ENCODE measurements at regions not wholly inside any gene's neighbourhood (a gene's known extent, or its start where the extent isn't known, plus 50 kb on each side); places are given as distances from the start of the nearest gene placed in this dataset.

DNA sequence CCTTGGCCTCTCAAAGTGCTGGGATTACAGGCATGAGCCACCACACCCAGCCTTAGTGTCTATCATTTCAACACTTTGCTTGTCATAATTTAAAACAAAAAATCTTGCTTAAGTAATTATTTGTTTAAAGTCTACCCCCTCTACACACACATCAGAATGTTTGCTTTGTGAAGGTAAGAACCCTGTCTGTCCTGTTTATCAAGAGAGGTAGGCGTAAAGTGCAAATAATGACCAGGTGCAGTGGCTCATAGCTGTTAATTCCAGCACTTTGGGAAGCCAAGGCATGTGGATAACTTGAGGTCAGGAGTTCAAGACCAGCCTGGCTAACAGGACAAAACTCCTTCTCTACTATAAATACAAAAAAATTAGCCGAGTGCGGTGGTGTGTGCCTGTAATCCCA lies 326.7 kb upstream of the CLNK start:
- DNase-seq (ENCODE audit: low spot score), result no peak
- intact Hi-C loops (cut with DNase I), result no loop called here

DNA sequence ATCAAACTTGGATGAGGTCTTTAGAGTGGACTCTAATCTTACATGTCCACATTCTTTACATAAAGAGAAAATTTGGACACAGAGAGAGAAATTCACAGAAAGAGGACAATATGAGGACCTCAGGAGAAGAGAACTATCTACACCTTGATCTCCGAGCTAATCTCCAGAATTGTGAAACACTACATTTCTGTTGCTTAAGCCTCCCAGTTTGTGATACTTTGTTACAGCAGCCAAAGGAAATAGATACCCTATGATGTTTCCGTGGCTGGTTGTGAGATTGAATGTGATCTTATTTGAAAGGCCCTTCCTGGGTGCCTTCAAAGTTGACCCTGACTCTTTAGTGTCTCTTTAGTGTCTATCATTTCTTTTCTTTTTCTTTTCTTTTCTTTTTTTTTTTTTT lies 326.1 kb upstream of the CLNK start:
- intact Hi-C loops (cut with DNase I), result no loop called here
- DNase-seq (ENCODE audit: low spot score), result no peak

DNA sequence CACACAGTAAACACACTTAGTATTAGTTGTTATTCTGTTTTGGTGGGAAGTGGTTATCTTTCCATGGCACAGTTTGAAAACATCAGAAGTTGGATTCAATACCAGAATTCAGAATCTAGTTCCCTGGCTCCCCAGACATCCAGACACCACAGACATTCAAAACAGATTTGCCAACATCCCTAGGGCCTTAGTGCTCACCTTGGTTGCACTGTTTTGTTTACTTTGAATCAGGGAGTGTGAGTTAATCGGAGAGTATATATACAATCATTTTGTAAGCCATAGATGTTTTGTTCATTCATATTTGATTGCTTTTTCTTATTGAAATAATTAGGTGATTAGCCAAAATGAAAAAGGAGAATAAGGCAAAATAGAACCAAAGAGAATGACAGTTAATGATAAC lies 324.7 kb upstream of the CLNK start:
- intact Hi-C loops (cut with DNase I), result no loop called here
- no peak for DNase-seq (ENCODE audit: low spot score)

DNA sequence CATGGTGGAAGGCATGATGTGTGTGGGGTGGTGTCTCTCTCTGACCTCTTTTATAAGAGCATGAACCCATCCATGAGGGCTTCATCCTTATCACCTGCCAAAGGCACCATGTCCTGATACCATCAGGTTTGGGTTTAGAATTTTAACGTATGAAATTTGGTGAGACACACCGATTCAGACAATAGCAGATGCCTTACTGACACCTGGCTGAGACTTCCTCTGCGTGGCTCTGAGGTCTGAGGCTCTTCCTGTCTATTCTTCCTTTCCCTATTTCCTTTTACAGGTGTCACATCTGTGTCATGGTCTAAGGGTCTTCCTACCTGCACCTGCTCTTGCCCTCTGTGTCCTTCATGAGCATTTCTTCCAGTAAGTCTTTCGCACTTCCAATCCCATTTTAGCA lies 320.7 kb upstream of the CLNK start:
- no peak for DNase-seq (ENCODE audit: low spot score)
- intact Hi-C loops (cut with DNase I), result no loop called here

DNA sequence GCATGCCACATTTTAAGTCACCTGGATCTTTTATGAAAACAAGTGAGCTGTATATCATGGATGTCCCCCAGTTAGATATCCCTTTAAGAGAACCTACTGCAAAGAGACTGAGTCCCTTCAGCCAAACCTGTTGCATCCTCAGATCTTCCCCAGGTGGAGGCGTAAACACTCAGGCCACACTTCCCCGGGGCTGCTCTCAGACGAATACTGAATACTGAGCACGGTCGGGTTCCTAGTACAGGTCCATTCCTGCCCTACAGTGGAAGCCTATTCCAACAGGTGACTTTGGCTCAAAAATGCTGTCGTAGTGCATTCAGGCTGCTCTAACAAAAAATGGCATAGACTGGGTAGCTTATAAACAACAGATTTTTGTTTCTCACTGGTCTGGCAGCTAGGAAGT lies 320.2 kb upstream of the CLNK start:
- no peak for DNase-seq (ENCODE audit: low spot score)
- intact Hi-C loops (cut with DNase I), result no loop called here

DNA sequence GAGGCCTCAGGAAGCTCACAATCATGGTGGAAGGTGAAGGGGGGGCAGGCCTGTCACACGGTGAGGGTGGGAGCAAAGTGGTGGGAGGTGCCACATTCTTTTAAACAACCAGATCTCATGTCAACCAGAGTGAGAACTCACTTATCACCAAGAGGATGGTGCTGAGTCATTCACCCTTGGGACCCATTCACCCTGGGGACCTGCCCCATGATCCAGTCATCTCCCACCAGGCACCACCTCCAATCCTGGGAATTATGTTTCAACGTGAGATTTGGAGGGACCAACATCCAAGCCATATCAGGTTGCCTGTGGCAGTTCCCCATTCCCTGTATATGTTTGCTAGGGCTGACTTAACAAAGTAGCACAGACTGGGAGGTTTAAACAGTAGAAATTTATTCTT lies 318.4 kb upstream of the CLNK start:
- intact Hi-C loops (cut with DNase I), result no loop called here
- no peak for DNase-seq (ENCODE audit: low spot score)

DNA sequence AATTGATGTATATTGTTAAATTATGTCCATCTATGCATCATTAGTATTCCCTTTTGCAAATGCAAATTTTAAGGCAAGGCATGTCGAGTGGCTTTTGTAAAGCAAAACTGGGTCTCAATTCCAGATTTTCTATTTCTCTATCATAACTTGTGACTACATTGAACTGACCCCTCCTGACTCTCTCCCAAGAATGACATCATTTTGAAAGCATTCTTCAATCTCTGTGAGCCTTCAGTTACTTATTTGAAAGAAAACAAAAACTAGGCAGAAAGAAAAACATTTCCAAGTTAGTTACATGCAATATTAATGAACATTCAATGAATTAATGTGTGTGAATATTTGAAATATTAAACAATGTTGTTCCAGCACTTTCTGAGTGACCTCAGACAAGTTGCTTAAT lies 314.3 kb upstream of the CLNK start:
- DNase-seq (ENCODE audit: low spot score), result no peak
- intact Hi-C loops (cut with DNase I), result no loop called here

DNA sequence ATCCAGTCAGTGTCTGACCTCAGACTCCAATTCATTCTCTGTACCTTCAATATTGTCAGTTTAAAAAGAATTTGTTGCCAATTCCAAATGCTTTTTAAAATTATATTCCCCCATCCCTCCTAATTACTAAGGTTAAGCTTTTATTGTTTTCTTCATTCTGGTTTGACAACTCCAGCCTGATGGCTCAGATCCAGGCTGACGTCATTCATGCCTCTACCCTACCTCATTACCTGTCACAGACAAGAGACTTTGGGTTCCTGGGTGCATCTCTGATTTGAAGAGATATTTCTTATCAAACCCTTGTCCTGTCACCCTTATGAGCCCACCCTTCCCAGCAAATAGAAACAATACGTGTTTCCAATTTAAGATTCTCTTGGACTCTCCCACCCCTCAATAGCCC lies 300.2 kb upstream of the CLNK start:
- no peak for DNase-seq (ENCODE audit: low spot score)
- intact Hi-C loops (cut with DNase I), result no loop called here

DNA sequence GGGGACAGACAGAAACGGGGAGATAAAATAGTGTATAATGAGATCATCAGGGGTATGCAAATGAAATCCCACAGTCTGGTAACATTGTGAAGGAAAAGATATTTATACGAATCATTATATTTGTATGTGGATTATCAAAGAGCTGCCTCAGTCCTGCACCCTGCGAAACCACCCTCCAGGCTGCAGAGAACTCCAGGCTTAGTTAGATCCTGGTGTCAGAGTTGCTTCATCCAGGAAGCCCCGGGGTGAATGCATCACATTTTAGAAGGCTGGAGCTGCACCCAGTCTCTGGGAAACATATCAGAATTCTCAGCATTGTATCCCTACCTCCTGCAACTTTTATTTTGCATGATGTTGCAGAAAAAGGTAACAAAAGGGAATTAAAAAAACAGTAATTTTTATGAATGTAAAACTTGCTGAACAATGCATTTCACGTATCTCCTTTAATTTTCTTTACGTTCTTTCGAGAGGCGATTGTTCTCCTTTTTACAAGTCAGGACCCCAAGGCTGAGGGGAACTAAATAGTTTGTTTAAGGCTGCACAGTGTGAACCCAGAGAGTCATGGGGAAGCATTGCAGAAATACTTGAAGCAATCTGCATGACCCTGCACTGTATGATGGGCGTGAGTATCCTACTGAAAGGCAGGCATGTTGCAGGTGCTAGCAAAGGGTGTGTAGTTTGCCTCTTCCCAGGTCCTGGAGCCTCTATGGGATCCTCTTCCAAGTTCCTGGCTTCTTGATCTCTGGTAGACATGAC lies 299.5 kb upstream of the CLNK start:
- no peak for DNase-seq (ENCODE audit: low spot score)
- intact Hi-C loops (cut with DNase I), result no loop called here

DNA sequence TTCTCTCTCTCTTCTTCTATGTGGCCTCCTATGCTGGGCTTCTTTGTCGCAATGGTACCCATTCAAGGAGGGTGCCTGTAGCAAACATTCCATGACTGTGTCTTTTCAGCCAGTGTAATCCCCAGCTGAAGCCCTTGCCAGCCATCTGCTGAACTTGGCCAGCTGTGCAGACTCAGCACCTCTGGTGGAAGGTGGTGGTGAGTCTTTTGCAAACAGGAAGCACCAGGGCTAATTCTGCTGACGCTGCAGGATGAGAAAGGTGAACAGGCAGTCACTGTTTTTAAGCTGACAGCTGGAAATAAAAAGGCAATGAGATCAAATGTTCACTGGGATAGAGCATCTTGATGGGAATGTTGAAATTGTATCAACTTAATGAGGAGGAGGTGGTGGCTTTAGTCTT lies 298.7 kb upstream of the CLNK start:
- intact Hi-C loops (cut with DNase I), result no loop called here
- no peak for DNase-seq (ENCODE audit: low spot score)

DNA sequence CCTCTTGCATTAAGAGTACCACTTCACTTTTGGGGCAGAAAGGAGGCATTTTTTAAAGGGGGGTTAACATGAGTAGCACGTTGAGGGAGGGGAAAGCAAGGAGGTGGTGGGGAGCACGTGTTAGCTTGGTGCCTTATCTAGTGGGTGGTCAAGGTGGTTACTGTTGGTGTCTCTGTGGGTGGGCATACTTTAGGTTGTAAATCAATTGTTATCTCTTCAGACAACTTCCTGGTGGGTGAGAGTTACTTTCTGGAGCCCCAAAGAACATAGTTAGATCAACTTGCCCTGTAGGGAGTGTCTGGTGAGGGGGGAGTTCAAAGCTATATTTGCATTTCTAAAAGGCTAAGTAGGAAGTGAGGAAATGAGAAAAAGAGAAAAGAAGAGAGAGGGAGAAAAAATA lies 297.7 kb upstream of the CLNK start:
- intact Hi-C loops (cut with DNase I), result no loop called here
- DNase-seq (ENCODE audit: low spot score), result no peak

DNA sequence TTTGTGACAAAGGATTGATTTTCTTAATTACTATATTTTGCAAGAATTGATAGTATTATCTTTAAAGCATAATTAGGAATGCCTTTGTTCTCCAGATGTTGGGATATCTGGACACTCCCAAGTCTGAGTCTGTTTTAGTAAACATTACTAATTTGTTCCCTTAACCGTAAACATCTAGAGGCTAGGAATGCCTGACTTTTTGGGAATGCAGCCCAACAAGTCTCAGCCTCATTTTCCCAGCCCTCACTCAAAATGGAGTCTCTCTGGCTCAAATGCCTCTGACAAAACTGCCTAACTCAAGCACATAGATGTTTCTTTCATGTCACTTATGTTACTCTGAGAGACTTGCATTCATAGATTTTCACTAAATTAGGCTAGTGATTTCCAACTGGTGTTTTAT lies 297.0 kb upstream of the CLNK start:
- no peak for DNase-seq (ENCODE audit: low spot score)
- intact Hi-C loops (cut with DNase I), result no loop called here

DNA sequence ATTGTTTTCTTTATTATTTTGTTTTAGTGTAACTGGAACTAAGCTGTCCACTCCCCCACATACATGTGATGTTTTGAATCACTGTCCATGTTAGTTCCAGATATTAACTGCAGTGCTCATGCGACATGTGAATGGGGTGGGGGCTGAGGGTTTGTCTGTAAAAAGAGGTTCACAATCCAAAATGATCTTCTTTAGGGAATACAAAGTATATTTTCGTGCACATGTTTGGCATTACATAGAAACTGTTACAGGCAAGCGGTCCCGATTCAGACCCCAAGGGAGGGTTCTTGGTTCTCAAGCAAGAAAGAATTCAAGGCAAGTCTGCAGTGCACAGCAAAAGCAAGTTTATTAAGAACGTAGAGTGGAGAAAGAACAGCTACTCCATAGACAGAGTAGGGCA lies 296.5 kb upstream of the CLNK start:
- intact Hi-C loops (cut with DNase I), result no loop called here
- DNase-seq (ENCODE audit: low spot score), result no peak

DNA sequence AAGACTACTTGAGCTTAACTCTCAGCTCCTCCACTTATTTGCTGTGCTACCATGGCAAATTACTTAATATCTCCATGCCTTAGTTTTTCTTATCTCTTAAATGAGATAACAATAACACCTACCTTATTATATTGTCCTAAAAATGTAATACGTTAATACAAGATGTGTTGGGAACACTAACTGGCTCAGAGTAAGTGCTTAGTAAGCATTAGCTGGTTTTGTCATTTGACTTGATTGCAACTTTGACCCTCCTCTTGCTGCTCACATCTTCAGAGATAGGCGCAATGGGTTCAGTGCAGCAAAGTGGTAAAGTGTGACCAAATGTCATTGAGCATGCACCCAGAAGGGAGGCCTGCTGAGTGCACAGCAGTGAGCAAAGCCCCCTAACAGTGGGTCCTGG lies 294.5 kb upstream of the CLNK start:
- no peak for DNase-seq (ENCODE audit: low spot score)
- intact Hi-C loops (cut with DNase I), result no loop called here

DNA sequence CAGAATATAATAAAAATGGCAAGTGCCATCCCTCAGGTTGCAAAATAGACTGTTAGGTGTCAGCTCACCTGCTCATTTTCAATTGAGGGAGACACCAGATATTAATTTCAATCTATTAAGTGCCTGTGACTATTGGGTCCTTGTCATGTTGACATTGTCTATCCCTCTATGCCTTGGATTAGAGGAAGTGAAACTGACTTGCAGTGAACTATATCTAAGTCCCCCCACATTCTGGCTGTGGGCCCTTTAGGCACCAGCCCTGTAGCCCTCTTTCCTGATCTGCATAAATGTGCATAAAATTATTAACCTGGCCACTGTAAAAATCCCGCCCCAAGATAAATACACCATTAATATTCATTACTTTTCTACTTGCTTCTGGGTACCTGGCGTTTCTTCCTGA lies 293.0 kb upstream of the CLNK start:
- no peak for DNase-seq (ENCODE audit: low spot score)
- intact Hi-C loops (cut with DNase I), result no loop called here

DNA sequence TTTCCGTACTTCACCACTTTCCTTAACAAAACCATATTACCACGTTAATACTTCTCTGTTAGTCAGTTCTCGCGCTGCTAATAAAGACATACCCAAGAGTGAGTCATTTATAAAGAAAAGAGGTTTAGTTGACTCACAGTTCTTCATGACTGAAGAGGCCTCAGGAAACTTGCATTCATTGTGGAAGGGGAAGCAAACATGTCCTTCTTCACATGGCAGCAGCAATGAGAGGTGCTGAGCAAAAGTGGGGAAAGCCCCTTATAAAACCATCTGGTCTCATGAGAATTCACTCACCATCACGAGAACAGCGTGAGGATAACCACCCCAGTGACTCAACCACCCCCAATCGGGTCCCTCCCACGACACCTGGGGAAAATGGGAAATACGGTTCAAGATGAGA lies 289.8 kb upstream of the CLNK start:
- DNase-seq (ENCODE audit: low spot score), result no peak
- intact Hi-C loops (cut with DNase I), result no loop called here

DNA sequence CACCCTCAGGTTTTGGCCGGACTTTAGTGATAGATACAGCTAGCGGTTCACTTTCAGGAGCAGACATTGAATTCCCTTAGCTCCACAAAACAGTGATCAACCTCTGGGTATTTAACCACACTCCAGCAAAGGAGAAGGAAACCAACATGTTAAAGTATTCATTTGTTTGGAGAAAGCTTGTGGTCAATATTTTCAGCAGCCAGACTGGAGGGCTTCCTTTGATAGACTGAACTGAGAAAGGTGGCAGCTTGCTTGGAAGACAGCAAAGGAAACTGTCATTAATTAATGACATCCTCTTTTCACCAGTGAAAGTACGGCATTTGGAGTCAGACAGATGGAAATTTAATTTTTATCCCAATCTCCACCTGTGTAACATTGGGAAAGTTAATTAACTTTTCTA lies 289.1 kb upstream of the CLNK start:
- no peak for DNase-seq (ENCODE audit: low spot score)
- intact Hi-C loops (cut with DNase I), result no loop called here

DNA sequence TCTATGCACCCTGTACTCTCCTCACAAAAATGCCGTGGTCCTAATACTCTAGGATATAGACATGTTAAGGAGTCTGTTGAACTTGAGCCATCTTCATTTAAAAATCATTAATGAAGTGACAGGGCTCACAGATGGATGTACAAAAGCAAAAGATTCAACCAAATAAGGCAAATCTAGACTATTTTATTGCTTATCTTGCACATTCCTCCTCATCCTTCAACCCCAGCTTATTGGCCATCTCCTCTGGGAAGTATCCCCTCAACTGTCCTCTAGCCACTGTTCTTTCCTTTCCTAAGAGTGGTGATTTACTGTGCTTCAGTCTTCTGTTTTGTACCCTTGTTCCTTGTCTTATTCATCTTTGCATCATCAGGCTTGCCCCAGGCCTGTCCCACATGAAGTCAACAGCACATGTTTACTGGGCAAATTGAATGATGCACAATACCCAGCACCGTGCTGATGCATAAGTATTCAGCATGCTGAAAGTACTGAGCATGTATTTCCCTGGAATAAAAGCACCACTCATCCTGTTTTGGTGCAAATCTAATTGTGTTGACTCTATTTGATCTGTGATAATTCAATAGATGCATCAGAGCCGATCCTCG lies 287.3 kb upstream of the CLNK start:
- DNase-seq (ENCODE audit: low spot score), result no peak
- intact Hi-C loops (cut with DNase I), result no loop called here

DNA sequence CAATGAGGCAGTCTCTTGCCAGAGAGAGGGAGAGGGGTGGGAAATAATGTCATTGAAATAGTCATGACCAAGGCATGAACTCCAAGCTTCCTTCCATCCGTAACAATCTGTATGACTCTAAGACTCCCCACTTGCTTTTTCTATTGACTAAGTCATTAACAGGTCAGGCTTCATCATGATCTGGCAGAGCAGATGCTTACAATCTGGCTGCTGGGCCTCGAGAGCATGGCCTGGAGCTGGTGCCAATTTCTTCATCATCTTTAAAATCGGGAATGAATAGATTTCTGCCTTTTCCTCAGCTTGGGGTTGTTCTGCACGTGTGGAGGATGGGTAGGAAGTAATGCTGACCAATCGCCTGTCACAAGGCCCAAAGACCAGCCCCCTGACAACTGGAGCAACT lies 280.6 kb upstream of the CLNK start:
- no peak for DNase-seq (ENCODE audit: low spot score)
- intact Hi-C loops (cut with DNase I), result no loop called here

DNA sequence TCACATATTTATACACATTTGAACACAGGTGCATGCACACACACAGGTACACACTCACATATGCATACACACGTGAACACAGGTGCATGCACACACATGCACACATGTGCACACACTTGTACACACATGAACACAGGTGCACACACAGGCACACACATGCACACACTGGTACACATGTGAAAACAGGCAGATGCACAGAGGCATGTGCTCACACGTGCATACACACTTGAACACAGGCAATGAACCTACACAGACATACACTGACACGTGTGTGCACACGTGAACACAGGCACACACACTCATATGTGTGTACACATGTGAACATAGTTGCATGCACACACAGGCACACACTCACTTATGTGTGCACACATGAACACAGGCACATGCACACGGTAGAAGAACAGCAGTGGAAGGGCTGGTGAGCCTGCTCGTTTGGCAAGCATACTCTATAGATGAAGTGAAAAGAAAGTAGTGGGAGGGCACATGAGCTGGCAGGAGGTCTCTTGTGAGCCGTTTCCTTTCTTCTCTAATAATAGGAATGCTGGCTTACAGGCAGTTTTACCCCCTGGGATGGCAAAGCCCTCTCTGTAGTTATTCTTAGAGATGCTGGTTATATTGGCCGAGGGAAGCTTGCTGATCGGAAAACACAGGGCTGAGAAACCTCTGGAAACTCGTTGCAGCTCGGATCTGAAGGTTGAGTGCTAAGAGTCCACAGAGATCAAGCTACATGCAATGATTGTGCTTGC lies 279.6 kb upstream of the CLNK start:
- no peak for DNase-seq (ENCODE audit: low spot score)
- intact Hi-C loops (cut with DNase I), result no loop called here

DNA sequence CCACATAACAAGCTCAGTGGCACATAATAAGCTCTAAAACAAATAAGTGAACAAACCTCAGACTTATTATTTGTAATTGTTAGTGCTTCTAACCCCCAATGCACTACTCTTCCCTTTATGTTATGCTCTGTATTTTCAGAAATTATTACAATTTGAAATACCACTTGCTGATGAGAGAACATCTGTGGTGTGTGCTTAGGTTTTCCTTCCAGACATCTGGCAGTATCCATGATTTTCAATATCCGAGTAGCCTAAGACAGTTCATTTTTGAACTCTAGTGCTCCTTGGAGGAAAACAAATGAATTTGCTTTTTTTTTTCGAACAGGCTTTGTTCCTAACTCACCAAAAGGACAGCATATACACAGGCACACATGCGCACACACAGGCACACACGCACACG lies 278.7 kb upstream of the CLNK start:
- intact Hi-C loops (cut with DNase I), result no loop called here
- DNase-seq (ENCODE audit: low spot score), result no peak

Measured in cardiac septum (tissue), 1 donor.